ENCODE measurements at regions not wholly inside any gene's neighbourhood (a gene's known extent, or its start where the extent isn't known, plus 50 kb on each side); places are given as distances from the start of the nearest gene placed in this dataset.

- TF ChIP-seq CTCF (IDR thresholded peaks at IDR 0.05) (no peak), POLR2A (IDR thresholded peaks at IDR 0.05) (no peak)
Measured at GRCh38 chr11:88042647-88043046, 132.6 kb downstream of the RAB38 start.
